ENCODE measurements at regions not wholly inside any gene's neighbourhood (a gene's known extent, or its start where the extent isn't known, plus 50 kb on each side); places are given as distances from the start of the nearest gene placed in this dataset.

GRCh38 chr4:107098401-107098800 lies 62.3 kb upstream of the DKK2 start:
- ChIA-PET CTCF (no interaction called here), POLR2A (ENCODE audit: unreplicated experiment) (no interaction called here)
- no peak for DNase-seq
- no peaks in the 10 kb centered on the region for H3F3A ChIP-seq (ENCODE audit: insufficient read depth, low read depth)
- no peaks in the 10 kb centered on the region for H3K9me2 ChIP-seq (ENCODE audit: insufficient read depth)
- no TSS peak for BruUV-seq (replicated peaks)
- intact Hi-C loops (cut with micrococcal nuclease; ENCODE audit: unreplicated experiment) = no loop called here
- no peak overlapping the region for H3K4me2 ChIP-seq
- H4K20me1 ChIP-seq (ENCODE audit: insufficient read depth) = no peaks in the 10 kb centered on the region
- H3K4me3 ChIP-seq = no peak overlapping the region
- no peaks in the 10 kb centered on the region for H3K9me3 ChIP-seq (ENCODE audit: insufficient read depth, low read depth)
- no peaks in the 10 kb centered on the region for H3K79me2 ChIP-seq (ENCODE audit: low read depth)
- H3K27ac ChIP-seq = no peak overlapping the region
- no peaks in the 10 kb centered on the region for H3K27me3 ChIP-seq (ENCODE audit: insufficient read depth, low read depth)
- H3K4me1 ChIP-seq (replicated peaks; ENCODE audit: insufficient read depth) = no peaks in the 10 kb centered on the region
- H2AFZ ChIP-seq = no peak overlapping the region
- no peaks in the 10 kb centered on the region for H3K36me3 ChIP-seq (ENCODE audit: low read depth)
- TF ChIP-seq CTCF (conservative IDR thresholded peaks at IDR 0.05) (no peak), EZH2 (IDR thresholded peaks at IDR 0.05; ENCODE audit: low read depth) (no peak)

GRCh38 chr4:107094976-107095375 lies 58.9 kb upstream of the DKK2 start:
- intact Hi-C loops (cut with micrococcal nuclease; ENCODE audit: unreplicated experiment) = loop anchor here (2.0 kb wide), 1 partner anchor 284 kb away; no protein-coding TSS in a partner anchor
- Histone ChIP-seq H3K4me3 (no peak overlapping the region), H3K27me3 (ENCODE audit: insufficient read depth, low read depth) (no peaks in the 10 kb centered on the region), H3K4me1 (replicated peaks; ENCODE audit: insufficient read depth) (no peaks in the 10 kb centered on the region), H3K4me2 (no peak overlapping the region), H3F3A (ENCODE audit: insufficient read depth, low read depth) (no peaks in the 10 kb centered on the region), H4K20me1 (ENCODE audit: insufficient read depth) (no peaks in the 10 kb centered on the region), H3K9me3 (ENCODE audit: insufficient read depth, low read depth) (no peaks in the 10 kb centered on the region), H3K27ac (no peak overlapping the region), H3K9me2 (ENCODE audit: insufficient read depth) (no peaks in the 10 kb centered on the region), H3K36me3 (ENCODE audit: low read depth) (no peaks in the 10 kb centered on the region), H3K79me2 (ENCODE audit: low read depth) (no peaks in the 10 kb centered on the region), H2AFZ (no peak overlapping the region)
- TF ChIP-seq EZH2 (IDR thresholded peaks at IDR 0.05; ENCODE audit: low read depth) (no peak), CTCF (conservative IDR thresholded peaks at IDR 0.05) (no peak)
- CTCF ChIA-PET = no interaction called here
- POLR2A ChIA-PET (ENCODE audit: unreplicated experiment) = interaction anchor here (0.6 kb wide), 1 partner anchor 625 kb away, joined by 4 read pairs; the partner anchor contains the start of gene PAPSS1
- no peak for DNase-seq
- BruUV-seq (replicated peaks) = no TSS peak

GRCh38 chr4:107094332-107094731 lies 58.2 kb upstream of the DKK2 start:
- Histone ChIP-seq H3K4me2 (no peak overlapping the region), H3K36me3 (ENCODE audit: low read depth) (no peaks in the 10 kb centered on the region), H3F3A (ENCODE audit: insufficient read depth, low read depth) (no peaks in the 10 kb centered on the region), H3K27me3 (ENCODE audit: insufficient read depth, low read depth) (no peaks in the 10 kb centered on the region), H3K27ac (no peak overlapping the region), H3K4me1 (replicated peaks; ENCODE audit: insufficient read depth) (no peaks in the 10 kb centered on the region), H3K9me2 (ENCODE audit: insufficient read depth) (no peaks in the 10 kb centered on the region), H2AFZ (no peak overlapping the region), H3K4me3 (no peak overlapping the region), H3K79me2 (ENCODE audit: low read depth) (no peaks in the 10 kb centered on the region), H3K9me3 (ENCODE audit: insufficient read depth, low read depth) (no peaks in the 10 kb centered on the region), H4K20me1 (ENCODE audit: insufficient read depth) (no peaks in the 10 kb centered on the region)
- intact Hi-C loops (cut with micrococcal nuclease; ENCODE audit: unreplicated experiment) = loop anchor here (2.0 kb wide), 1 partner anchor 284 kb away; no protein-coding TSS in a partner anchor
- ChIA-PET CTCF (no interaction called here), POLR2A (ENCODE audit: unreplicated experiment) (interaction anchor here (0.6 kb wide), 1 partner anchor 626 kb away, joined by 4 read pairs; the partner anchor contains the start of gene PAPSS1)
- TF ChIP-seq CTCF (conservative IDR thresholded peaks at IDR 0.05) (no peak), EZH2 (IDR thresholded peaks at IDR 0.05; ENCODE audit: low read depth) (no peak)
- no TSS peak for BruUV-seq (replicated peaks)
- DNase-seq = no peak
